WTC11 (cell line): ENCODE measurements at regions not wholly inside any gene's neighbourhood (a gene's known extent, or its start where the extent isn't known, plus 50 kb on each side); places are given as distances from the start of the nearest gene placed in this dataset.

ENCODE experiments used
- ATAC-seq: fragments of 200-7000 bp; cut with Tn5 transposase; 2 replicates; pipeline ENCODE4 v1.10.0; 2021; ENCODE audit warnings: mild to moderate bottlenecking, moderate library complexity
- CTCF ChIA-PET: fragments of 300-600 bp; sonication (Branson Sonifier 250); formaldehyde crosslinking; loops from one replicate; lab custom pipeline; 2021; ENCODE audit warnings: antibody characterized with exemption; lab: Charles Lee
- POLR2A ChIA-PET: fragments of 350-600 bp; sonication (Branson Sonifier 250); formaldehyde crosslinking; loops from one replicate; lab custom pipeline; 2021; ENCODE audit warnings: antibody characterized with exemption; lab: Charles Lee
- DNase-seq: peaks from one replicate; pipeline ENCODE4 v3.0.0; 2021; ENCODE audit warnings: low spot score
- H3K27ac Mint-ChIP-seq: 2 replicates; pipeline ENCODE4 v1.8.0; 2021; ENCODE audit warnings: mixed read lengths
- H3K27me3 Mint-ChIP-seq: 2 replicates; pipeline ENCODE4 v1.8.0; 2021; ENCODE audit warnings: low read depth, mild to moderate bottlenecking, moderate library complexity, mixed read lengths
- H3K36me3 Mint-ChIP-seq: 2 replicates; pipeline ENCODE4 v1.8.0; 2021; ENCODE audit warnings: mixed read lengths
- H3K4me1 Mint-ChIP-seq: 2 replicates; pipeline ENCODE4 v1.8.0; 2022; ENCODE audit warnings: mixed read lengths
- H3K4me3 Mint-ChIP-seq: 2 replicates; pipeline ENCODE4 v1.8.0; 2021; ENCODE audit warnings: mild to moderate bottlenecking, moderate library complexity, mixed read lengths
- H3K9me3 Mint-ChIP-seq: 2 replicates; pipeline ENCODE4 v1.8.0; 2021; ENCODE audit warnings: mixed read lengths
- ATF2 ChIP-seq: sonication (generic); formaldehyde crosslinking; IDR thresholded peaks from 2 replicates; pipeline ENCODE4 v1.8.1; 2022; ENCODE audit warnings: low read depth, missing genetic modification reagents, borderline replicate concordance
- CBFB ChIP-seq: sonication (generic); formaldehyde crosslinking; IDR thresholded peaks from 2 replicates; pipeline ENCODE4 v1.8.1; 2022; ENCODE audit warnings: mild to moderate bottlenecking, low read depth, missing genetic modification reagents
- CDX4 ChIP-seq: fragments of 250-450 bp; sonication (Bioruptor Pico); IDR thresholded peaks from 2 replicates; pipeline ENCODE4 v1.9.0; 2021; ENCODE audit warnings: moderate library complexity, mild to moderate bottlenecking, inconsistent platforms, borderline replicate concordance
- CTCF ChIP-seq: fragments of 200-600 bp; IDR thresholded peaks from 2 replicates; pipeline ENCODE4 v1.8.0; 2022; ENCODE audit warnings: antibody characterized with exemption
- E2F1 ChIP-seq: sonication (generic); formaldehyde crosslinking; IDR thresholded peaks from 2 replicates; pipeline ENCODE4 v1.8.0; 2022; ENCODE audit warnings: mild to moderate bottlenecking, missing genetic modification reagents
- E2F5 ChIP-seq: sonication (generic); formaldehyde crosslinking; IDR thresholded peaks from 2 replicates; pipeline ENCODE4 v1.8.1; 2022; ENCODE audit warnings: mild to moderate bottlenecking, moderate library complexity, missing genetic modification reagents
- ESRRA ChIP-seq: sonication (generic); formaldehyde crosslinking; IDR thresholded peaks from 2 replicates; pipeline ENCODE4 v1.8.1; 2022; ENCODE audit warnings: mild to moderate bottlenecking, missing genetic modification reagents, borderline replicate concordance
- HMGA2 ChIP-seq: fragments of 250-450 bp; sonication (Bioruptor Pico); IDR thresholded peaks from 2 replicates; pipeline ENCODE4 v1.4.0; 2021; ENCODE audit warnings: mild to moderate bottlenecking, moderate library complexity
- JUN ChIP-seq: sonication (generic); formaldehyde crosslinking; IDR thresholded peaks from 2 replicates; pipeline ENCODE4 v1.8.0; 2023; ENCODE audit warnings: mild to moderate bottlenecking, missing genetic modification reagents
- MLX ChIP-seq: sonication (generic); formaldehyde crosslinking; IDR thresholded peaks from 2 replicates; pipeline ENCODE4 v1.8.1; 2023; ENCODE audit warnings: mild to moderate bottlenecking, missing genetic modification reagents, moderate library complexity
- NFYB ChIP-seq: sonication (generic); formaldehyde crosslinking; conservative IDR thresholded peaks from 2 replicates; pipeline ENCODE4 v1.8.0; 2022; ENCODE audit warnings: low read depth, missing genetic modification reagents
- NR3C1 ChIP-seq: sonication (generic); formaldehyde crosslinking; conservative IDR thresholded peaks from 2 replicates; pipeline ENCODE4 v1.8.1; 2023; ENCODE audit warnings: low read depth, mild to moderate bottlenecking, missing genetic modification reagents
- USF2 ChIP-seq: sonication (generic); formaldehyde crosslinking; IDR thresholded peaks from 2 replicates; pipeline ENCODE4 v1.8.1; 2023; ENCODE audit warnings: mild to moderate bottlenecking, missing genetic modification reagents, moderate library complexity
- ZNF416 ChIP-seq: fragments of 250-450 bp; sonication (Bioruptor Pico); IDR thresholded peaks from 2 replicates; pipeline ENCODE4 v1.9.0; 2021; ENCODE audit warnings: mild to moderate bottlenecking, inconsistent platforms
- ZNF671 ChIP-seq: fragments of 250-450 bp; sonication (Bioruptor Pico); IDR thresholded peaks from 2 replicates; pipeline ENCODE4 v1.8.0; 2021; ENCODE audit warnings: mild to moderate bottlenecking
- ZSCAN18 ChIP-seq: fragments of 250-450 bp; sonication (Bioruptor Pico); IDR thresholded peaks from 2 replicates; pipeline ENCODE4 v2.1.2; 2022; ENCODE audit warnings: mild to moderate bottlenecking, moderate library complexity
- TF ChIP-seq, protein P1 (sequence below): sonication (generic); formaldehyde crosslinking; IDR thresholded peaks from 2 replicates; pipeline ENCODE4 v1.8.1; 2023; ENCODE audit warnings: mild to moderate bottlenecking, missing genetic modification reagents
- TF ChIP-seq, protein P2 (sequence below): sonication (generic); formaldehyde crosslinking; IDR thresholded peaks from 2 replicates; pipeline ENCODE4 v1.8.0; 2022; ENCODE audit warnings: mild to moderate bottlenecking, missing genetic modification reagents

GRCh38 chr16:52283018-52283417, 263.9 kb downstream of the TOX3 start (continued):
- TF ChIP-seq ATF2 (CRISPR knock-in tag): no peak

GRCh38 chr16:52280086-52280485, 266.9 kb downstream of the TOX3 start:
- DNase-seq (no peak), ATAC-seq (no peak)
- Mint-ChIP-seq H3K27me3 (no peaks in the 10 kb centered on the region), H3K36me3 (no peaks in the 10 kb centered on the region), H3K4me3 (no peak overlapping the region), H3K4me1 (peaks cover 26% of the 10 kb centered on the region), H3K9me3 (no peaks in the 10 kb centered on the region), H3K27ac (no peak overlapping the region)
- ChIA-PET CTCF (no interaction called here), POLR2A (no interaction called here)
- no peak for TF ChIP-seq MLX (CRISPR knock-in tag)
- no peak for TF ChIP-seq E2F1 (CRISPR knock-in tag)
- TF ChIP-seq ZNF416 (CRISPR knock-in tag): no peak
- no peak for TF ChIP-seq CTCF
- TF ChIP-seq ZSCAN18 (CRISPR knock-in tag): no peak
- no peak for TF ChIP-seq E2F5 (CRISPR knock-in tag)
- TF ChIP-seq, protein P1, sequence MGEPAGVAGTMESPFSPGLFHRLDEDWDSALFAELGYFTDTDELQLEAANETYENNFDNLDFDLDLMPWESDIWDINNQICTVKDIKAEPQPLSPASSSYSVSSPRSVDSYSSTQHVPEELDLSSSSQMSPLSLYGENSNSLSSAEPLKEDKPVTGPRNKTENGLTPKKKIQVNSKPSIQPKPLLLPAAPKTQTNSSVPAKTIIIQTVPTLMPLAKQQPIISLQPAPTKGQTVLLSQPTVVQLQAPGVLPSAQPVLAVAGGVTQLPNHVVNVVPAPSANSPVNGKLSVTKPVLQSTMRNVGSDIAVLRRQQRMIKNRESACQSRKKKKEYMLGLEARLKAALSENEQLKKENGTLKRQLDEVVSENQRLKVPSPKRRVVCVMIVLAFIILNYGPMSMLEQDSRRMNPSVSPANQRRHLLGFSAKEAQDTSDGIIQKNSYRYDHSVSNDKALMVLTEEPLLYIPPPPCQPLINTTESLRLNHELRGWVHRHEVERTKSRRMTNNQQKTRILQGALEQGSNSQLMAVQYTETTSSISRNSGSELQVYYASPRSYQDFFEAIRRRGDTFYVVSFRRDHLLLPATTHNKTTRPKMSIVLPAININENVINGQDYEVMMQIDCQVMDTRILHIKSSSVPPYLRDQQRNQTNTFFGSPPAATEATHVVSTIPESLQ (CRISPR knock-in tag): no peak
- TF ChIP-seq ZNF671 (CRISPR knock-in tag): no peak
- TF ChIP-seq HMGA2 (CRISPR knock-in tag): no peak

- CTCF ChIA-PET: no interaction called here
- H3K27ac Mint-ChIP-seq: no peak overlapping the region
- TF ChIP-seq CBFB (CRISPR knock-in tag) (no peak), JUN (no peak), USF2 (CRISPR knock-in tag) (no peak), CDX4 (CRISPR knock-in tag) (no peak), ESRRA (no peak), NFYB (CRISPR knock-in tag) (no peak), CTCF (no peak), NR3C1 (no peak)
- TF ChIP-seq, protein P2, sequence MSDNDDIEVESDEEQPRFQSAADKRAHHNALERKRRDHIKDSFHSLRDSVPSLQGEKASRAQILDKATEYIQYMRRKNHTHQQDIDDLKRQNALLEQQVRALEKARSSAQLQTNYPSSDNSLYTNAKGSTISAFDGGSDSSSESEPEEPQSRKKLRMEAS (CRISPR knock-in tag): no peak
These were observed 275.7 kb downstream of the TOX3 start for GRCh38 chr16:52271088-52271750.

More at GRCh38 chr16:52271088-52271750, 275.7 kb downstream of the TOX3 start:
- ATAC-seq (no peak), DNase-seq (no peak)
- POLR2A ChIA-PET: no interaction called here
- Mint-ChIP-seq H3K4me3 (no peak overlapping the region), H3K27me3 (peaks cover 3% of the 10 kb centered on the region), H3K9me3 (peaks cover 3% of the 10 kb centered on the region; the same call in 1 of the 2 replicates), H3K36me3 (peaks cover 5% of the 10 kb centered on the region), H3K4me1 (peaks cover 31% of the 10 kb centered on the region)
